ENCODE measurements at regions not wholly inside any gene's neighbourhood (a gene's known extent, or its start where the extent isn't known, plus 50 kb on each side); places are given as distances from the start of the nearest gene placed in this dataset.

DNA sequence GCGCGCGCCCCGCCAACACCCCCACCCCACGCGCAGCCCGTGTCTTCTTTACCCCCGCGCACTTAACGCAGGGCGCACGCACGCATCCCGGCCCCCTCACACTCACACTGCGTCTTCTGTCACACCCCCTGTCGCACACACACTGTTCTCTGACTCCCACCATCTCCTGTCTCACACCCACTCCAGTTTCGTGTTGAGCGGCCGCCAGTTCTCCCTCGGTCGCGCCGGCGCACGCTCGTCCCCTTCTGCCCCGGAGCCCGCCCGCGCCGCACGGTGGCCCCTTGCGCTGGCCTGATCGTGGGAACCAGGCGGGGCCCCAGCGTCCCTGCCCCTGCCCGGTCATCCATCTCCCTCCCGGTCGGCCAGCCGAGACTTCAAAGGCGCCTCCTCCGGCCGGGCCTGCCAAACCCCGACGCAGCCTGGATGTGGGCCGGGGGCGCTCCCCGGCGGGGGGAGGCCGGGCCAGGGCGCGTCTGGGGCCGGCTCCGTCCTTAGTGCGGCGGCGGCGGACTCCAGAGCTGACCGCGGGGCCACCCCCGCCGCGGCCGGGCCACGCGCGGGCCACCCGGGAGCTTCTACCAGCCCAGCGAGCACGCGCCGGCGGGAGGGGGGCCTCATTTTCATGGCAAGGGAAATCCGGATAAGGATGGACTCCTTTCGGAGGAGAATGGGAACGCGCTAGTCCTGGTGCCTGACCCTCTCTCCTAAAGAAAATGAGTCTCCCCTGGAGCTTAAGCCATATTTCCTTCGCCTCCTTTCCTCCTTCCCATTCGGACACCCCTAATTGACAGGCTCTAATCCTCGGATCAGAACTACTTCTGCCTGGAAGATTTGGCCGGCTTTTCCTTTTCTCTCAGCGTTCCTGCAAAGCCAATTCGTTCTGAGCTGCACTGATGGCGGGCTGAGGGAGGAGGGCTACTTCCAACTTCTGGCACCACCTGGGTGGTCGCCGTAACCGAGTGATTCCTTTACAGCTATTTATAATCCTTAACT is 82.0 kb upstream of the HMGA2 start:
- TF ChIP-seq, protein P1, sequence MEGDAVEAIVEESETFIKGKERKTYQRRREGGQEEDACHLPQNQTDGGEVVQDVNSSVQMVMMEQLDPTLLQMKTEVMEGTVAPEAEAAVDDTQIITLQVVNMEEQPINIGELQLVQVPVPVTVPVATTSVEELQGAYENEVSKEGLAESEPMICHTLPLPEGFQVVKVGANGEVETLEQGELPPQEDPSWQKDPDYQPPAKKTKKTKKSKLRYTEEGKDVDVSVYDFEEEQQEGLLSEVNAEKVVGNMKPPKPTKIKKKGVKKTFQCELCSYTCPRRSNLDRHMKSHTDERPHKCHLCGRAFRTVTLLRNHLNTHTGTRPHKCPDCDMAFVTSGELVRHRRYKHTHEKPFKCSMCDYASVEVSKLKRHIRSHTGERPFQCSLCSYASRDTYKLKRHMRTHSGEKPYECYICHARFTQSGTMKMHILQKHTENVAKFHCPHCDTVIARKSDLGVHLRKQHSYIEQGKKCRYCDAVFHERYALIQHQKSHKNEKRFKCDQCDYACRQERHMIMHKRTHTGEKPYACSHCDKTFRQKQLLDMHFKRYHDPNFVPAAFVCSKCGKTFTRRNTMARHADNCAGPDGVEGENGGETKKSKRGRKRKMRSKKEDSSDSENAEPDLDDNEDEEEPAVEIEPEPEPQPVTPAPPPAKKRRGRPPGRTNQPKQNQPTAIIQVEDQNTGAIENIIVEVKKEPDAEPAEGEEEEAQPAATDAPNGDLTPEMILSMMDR (IDR thresholded peaks at IDR 0.05): no peak

DNA sequence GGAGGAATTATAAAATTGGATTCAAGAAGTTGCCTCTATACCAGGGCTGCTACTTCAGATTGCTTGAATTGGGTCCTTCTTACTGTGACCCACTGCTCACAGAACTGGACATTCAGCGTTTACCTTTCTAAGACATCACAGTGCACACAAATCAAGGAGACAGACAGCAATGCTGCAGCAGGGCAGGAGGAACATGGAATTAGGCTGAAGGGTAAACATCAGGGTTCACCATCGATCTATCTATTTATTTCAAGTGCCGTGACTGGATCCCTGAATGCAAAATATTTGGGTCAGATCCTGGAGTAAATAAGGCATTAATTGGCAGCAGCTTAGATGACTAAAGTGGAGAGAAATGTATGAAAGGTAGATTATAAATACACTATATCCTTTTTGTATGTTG is 76.9 kb upstream of the HMGA2 start:
- TF ChIP-seq, protein P1 (IDR thresholded peaks at IDR 0.05): no peak

DNA sequence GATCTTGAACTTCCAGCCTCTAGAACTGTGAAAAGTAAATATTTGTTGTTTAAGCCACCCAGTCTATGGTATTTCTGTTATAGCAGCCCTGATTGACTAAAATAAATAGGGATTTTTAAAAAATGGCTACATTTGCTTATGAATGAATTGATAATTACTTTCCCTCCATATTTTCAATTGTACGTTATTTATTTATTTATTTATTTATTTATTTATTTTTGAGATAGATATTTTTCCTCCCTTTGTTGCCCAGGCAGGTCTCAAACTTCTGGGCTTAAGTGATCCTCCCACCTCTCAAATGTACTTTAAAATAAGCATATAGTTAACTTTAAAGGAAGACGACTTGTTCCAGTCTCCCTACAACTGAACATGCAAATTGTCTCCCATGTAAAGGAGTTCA is 76.0 kb upstream of the HMGA2 start:
- TF ChIP-seq, protein P1 (IDR thresholded peaks at IDR 0.05): no peak

DNA sequence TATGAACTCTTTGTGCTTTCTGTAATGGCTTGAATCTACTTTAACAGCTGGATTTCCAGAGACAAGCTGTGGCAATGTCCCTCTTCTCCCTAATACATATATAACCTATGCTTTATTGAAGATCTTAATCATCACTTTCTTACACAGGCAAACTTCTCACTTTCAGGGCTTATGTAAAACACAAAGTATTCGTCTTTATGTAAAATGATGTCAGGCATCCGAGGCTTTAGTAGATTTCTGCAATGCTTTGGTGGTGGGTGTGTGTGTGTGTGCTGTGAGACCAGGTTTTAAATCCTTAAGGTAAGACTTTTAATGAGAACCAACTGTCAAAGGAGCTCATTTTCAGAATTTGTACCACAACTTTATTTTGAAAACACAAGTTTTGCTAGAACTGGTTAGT is 70.0 kb upstream of the HMGA2 start:
- TF ChIP-seq, protein P1 (IDR thresholded peaks at IDR 0.05): no peak

DNA sequence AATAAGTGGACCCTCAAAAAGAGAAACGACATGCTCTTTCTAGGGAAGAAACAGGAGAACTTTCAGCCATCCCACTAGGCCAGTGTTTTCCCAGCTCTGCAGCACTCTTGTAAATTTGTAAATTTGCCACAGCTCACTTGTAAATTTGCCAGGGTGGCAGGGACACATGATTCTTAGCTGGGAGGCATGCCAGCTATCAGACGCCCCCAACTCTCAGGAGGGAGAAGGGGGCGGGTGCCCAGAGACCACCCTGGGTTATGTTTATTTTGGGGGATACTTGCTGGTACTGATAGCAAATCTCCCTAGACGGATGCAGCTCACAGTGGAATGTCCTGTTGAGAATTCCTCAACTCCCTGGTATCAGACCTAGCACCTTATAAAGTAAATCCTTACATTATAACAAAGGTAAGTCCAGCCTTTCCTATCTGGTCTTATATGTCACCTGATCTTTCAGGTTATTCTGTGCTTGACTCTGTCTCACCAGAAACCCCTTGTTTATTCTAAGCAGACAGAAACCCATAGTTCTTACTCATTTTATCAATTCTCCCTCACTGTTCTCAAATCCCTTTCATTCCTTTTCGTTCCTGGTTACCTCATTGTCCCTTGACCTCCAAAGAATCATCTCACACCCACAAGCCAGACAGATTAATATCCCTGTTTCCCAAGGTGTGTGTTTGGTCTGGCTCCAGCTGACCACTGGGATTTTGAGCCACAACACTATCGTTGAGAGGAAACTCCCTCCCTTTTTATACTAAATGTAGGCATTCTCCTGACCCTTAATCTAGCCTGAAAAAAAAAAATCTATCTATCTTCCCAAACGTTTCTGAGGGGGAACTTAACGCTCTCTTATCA is 69.3 kb upstream of the HMGA2 start:
- TF ChIP-seq, protein P1 (IDR thresholded peaks at IDR 0.05): no peak

DNA sequence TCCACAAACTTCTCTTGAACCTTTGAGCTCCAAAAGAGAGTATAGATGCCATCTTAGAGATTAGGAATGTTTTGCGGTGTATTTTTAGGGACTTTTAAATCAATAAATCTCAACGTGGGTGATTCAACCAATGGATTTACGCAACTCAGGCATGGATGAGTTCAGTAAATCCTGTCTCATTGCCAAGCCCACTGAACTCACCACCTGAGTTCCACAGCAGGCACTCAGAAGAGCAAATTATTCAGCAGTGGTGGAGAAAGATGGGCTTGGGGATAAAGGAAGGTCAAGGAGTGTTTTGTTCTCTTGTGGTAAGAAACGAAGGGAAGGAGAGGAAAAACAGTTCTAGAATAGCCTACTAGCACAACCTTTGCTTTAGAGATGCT is 68.7 kb upstream of the HMGA2 start:
- TF ChIP-seq, protein P1 (IDR thresholded peaks at IDR 0.05): no peak

DNA sequence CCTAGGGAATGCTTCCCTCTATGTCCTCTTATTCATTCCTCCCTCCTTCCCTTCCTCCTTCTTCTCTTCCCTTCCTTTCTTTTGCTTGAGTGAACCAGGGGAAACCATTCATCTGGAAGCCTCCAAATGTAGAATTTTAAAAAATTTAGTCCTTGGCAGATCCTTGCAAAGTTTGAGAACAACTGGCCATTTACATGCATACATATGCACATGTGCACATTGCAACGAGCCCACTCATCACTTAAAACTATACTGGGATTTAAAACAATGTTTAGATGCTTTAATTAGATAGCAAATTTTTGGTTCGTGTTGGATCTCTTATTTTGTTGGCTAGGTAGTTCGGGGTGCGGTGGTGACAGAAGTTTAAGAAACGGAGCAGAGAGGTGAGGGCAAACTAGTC is 68.0 kb upstream of the HMGA2 start:
- TF ChIP-seq, protein P1 (IDR thresholded peaks at IDR 0.05): no peak

Data from LNCAP (cell line).